NCI-H82 treated with DMSO at 0.1 percent for 48 hours (cell line): ENCODE measurements at regions not wholly inside any gene's neighbourhood (a gene's known extent, or its start where the extent isn't known, plus 50 kb on each side); places are given as distances from the start of the nearest gene placed in this dataset.

Experiments
- DNase-seq: peaks from one replicate; lab custom pipeline; 2025; ENCODE audit not compliant: unreplicated experiment; lab: John Stamatoyannopoulos, UW

- no peak for DNase-seq
Observed at GRCh38 chr2:219991116-219991515, 363.7 kb downstream of the SLC4A3 start.

- no peak for DNase-seq
Observed at GRCh38 chr2:219995399-219995798, 368.0 kb downstream of the SLC4A3 start.

GRCh38 chr2:219995991-219996765 is 368.7 kb downstream of the SLC4A3 start:
- no peak for DNase-seq

- no peak for DNase-seq
Observed at GRCh38 chr2:219997341-219997851, 370.0 kb downstream of the SLC4A3 start.

- no peak for DNase-seq
Observed at GRCh38 chr2:219998107-219998506, 370.7 kb downstream of the SLC4A3 start.

- no peak for DNase-seq
Observed at GRCh38 chr2:219998714-219999227, 371.3 kb downstream of the SLC4A3 start.

GRCh38 chr2:220000080-220000479 is 372.6 kb downstream of the SLC4A3 start:
- DNase-seq, result no peak

- DNase-seq, result no peak
Observed at GRCh38 chr2:220000586-220000985, 373.2 kb downstream of the SLC4A3 start.

GRCh38 chr2:220001751-220002150 is 374.3 kb downstream of the SLC4A3 start:
- DNase-seq, result no peak

- DNase-seq, result no peak
Observed at GRCh38 chr2:220002251-220002650, 374.8 kb downstream of the SLC4A3 start.

- DNase-seq, result no peak
Observed at GRCh38 chr2:220002699-220003098, 375.3 kb downstream of the SLC4A3 start.

- DNase-seq, result no peak
Observed at GRCh38 chr2:220005362-220005761, 377.9 kb downstream of the SLC4A3 start.

- no peak for DNase-seq
Observed at GRCh38 chr2:220006152-220006621, 378.8 kb downstream of the SLC4A3 start.

GRCh38 chr2:220011859-220012258 is 384.4 kb downstream of the SLC4A3 start:
- no peak for DNase-seq

GRCh38 chr2:220014961-220015360 is 387.5 kb downstream of the SLC4A3 start:
- DNase-seq, result no peak

GRCh38 chr2:220015576-220015975 is 388.1 kb downstream of the SLC4A3 start:
- DNase-seq, result no peak

- no peak for DNase-seq
Observed at GRCh38 chr2:220025207-220025606, 397.8 kb downstream of the SLC4A3 start.

GRCh38 chr2:220029013-220029412 is 401.6 kb downstream of the SLC4A3 start:
- no peak for DNase-seq

GRCh38 chr2:220033546-220033945 is 406.1 kb downstream of the SLC4A3 start:
- DNase-seq, result no peak

- DNase-seq, result no peak
Observed at GRCh38 chr2:220034426-220035130, 407.1 kb downstream of the SLC4A3 start.

GRCh38 chr2:220036431-220036830 is 409.0 kb downstream of the SLC4A3 start:
- no peak for DNase-seq

GRCh38 chr2:220040346-220040745 is 412.9 kb downstream of the SLC4A3 start:
- DNase-seq, result no peak
